GM21529 (cell line): ENCODE measurements at regions not wholly inside any gene's neighbourhood (a gene's known extent, or its start where the extent isn't known, plus 50 kb on each side); places are given as distances from the start of the nearest gene placed in this dataset.

Experiments
- ATAC-seq: cut with Tn5 transposase; IDR thresholded peaks from one replicate; pipeline ENCODE4 v1.9.1; 2021; ENCODE audit not compliant: unreplicated experiment

DNA sequence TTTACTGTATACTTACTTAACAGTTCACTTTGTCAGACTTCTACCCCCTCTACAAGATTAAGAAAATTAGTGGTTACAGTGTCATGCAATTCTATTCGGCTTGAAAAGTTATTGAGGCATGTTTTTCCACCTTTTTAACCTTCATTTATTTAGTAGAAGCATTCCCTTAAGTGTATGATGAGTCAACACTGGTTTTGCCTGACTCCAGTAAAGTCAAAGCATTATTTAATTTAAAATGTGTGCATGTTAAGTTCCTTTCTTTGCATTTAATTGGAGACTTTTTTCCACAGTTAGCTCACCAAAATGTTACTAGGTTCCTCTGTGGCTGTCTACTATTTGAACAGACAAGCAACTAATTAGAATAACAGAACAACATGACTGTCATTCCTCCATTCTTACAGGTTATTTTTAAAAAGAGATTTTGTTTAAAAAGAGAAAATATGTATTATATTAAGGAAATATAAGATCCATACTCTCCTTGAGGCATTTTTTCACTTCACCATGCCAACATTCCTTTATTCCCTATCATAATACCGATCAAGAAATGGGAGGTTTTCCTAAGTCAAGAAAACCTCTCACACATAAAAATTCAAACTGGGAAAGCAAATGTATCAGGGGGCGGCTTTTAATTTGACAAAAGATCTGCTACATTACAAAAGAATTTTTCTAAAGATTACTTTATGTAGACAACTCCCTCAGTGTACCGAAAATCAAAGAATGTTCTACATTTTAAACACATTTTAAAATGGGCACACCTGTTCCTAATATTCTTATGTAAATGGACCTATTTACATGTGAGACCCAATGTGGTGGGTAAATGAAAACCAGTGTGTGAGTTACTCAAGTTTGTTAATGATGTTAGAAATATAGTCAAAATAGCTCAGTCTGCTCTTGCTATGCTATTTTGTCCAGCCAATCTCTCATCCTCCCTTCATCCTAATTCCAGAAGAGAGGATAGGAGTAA is 361.2 kb downstream of the UTRN start:
- ATAC-seq: no peak

DNA sequence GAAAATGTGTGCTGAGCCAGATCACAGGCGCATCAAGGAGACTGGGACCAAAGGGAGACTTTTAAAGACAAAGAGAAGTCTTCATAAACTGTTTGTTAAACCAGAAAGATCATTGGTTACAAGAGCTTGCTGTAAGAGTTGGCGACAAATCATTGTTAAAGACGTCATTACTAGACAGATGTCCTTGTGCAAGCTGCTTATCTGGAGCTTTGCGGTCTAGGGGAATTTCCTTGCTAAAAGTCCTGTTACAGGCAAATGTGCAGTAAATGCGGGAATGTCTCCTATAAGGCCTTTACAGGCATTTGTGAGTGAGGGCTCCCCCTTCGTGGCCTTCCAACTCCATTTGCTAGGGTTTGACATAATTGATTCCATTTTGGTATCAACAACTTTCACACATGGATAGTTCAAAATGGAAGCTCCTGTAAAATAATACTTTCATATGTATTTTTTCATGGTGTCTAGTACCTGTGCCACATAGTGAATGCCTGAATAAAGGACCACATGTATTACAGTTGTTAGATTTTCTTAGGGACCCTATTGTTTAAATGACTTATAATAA is 362.4 kb downstream of the UTRN start:
- no peak for ATAC-seq

DNA sequence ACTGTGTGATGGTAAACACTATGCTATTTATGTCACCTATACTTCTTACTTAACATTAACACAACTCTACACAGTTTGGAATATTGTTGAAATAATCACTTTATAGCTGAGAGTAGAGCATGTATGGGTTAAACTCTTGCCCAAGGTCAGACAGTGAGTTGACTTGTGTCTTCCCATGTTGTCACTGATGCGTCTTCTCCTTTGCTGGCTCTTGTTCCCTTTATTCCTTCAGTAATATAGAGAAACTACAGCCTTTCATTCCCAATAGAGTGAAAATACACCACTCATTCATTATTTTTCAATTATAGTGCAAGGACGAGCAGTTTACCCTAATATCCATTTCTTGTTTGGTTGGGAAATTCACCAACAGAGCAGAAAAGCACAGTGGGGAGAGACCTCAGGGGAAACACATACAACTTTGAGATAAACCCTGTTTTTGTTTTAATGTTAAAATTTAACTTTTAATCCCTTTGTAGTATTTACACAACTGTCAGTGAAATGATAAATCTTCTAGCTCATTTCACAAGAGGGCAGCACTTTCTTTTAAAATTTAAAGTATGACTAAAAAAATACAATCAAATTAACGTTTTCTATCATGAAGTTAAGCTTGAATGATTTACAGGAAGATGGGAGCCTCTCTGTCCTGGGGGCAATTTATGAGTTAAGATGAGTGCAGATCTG is 363.0 kb downstream of the UTRN start:
- ATAC-seq: no peak

DNA sequence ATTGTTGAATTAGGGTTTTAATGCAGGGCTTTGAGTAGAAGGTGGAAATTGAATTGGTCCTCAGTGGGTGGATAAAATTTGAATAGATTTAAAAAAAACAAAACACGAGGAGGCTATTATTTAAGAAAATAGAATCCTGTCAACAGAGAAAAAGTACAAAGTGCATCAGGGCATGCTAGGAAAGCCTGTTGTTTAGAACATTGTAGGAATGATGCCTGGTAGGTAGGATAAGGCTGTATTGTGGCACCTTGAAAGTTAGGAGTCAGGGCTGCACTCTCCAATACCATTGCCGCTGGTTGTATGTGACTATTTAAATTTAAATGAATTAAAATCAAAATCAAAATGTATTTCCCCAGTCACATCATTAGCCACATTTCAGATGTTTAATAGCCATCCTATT is 363.9 kb downstream of the UTRN start:
- ATAC-seq: no peak

DNA sequence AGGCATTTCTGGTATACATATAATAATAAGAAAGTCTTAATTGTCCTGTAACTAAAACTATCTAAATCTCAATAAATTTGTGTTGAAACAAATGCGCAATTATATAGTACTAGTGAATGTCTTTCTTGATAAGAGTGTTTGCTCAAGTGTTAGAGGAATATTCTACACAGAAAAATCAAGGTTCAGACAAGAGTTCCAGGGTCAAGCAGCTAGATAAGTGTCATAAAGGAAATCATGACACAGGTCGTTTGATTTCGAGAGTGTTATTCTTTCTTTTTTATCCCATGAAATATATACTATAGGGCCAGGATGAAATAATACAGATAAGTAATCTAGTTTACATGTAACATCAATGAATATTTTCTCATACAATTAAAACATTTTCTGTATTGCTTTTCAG is 366.1 kb downstream of the UTRN start:
- no peak for ATAC-seq

DNA sequence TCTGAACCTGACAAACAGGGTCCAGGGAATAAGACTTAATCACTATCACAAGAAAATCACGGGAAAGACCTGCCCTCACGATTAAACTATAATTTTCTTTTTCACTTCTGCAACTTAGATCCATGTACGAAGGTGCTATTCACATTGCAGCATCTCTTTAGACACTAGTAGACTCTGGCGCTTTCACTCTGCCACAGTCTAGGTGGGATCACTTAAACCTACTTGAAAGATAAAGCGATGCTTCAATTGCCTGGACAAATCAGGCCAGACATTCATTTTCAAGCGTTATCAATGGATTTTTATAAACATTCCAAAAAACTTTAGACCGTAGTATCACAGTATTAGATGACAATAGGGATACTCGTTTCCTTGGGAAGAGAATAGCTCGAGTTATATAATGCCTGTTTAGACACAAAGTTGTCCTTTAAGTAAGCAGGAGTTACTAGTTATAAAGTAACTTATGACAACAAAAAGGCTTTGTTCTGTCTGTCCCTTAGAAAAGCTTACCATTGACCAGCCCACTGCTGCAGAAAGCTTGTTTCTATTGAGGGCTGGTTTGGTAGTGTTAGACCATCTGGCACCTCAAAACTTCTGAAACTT is 367.3 kb downstream of the UTRN start:
- no peak for ATAC-seq

DNA sequence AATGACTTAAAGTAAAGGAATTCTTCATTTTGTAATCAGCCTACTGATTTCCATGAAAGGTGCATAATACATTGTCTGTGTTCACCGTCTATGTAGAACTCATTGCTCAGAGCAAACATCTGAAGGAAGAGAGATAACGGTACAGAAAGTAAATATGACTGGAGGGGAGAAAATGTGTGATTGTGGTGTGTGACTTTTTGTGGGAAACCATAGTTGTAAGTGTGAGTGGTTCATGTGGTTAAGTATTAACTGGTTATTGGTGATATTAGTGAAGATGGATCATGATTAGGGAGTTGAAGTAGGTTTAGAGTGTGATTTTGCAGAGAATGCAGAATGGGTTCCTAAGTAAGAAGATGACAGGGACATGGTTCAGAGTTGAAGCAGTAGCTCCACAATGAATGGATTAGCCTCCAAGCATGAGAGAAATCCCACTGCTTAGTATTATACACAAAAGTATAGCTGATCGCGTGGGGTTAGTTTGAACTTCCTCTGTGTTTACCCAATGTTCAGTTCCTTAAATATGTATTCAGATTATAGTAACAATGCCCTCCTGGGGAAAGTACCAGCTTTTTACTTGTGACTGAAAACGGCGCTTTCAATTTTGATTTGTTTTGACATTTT is 368.9 kb downstream of the UTRN start:
- peak; percentile 96 for ATAC-seq

DNA sequence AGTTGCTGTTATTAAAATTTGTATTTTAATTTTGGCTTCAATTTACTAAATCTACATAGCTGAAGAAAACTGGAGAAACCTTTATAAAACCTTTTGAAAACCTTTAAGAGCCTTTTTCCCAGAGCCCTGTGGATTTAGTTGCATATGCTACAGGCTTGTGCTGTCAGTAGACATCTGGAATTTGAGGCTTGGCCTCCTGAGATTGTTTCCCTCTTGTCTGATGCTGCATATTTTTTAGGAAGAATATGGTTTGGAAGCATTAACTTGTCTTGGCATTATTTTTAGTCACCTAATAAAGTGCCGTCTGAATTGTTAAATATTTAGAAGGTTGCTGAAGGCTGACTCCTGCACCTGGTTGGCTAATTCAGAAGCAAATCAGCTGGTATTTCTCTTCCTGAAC is 369.4 kb downstream of the UTRN start:
- peak; percentile 12 for ATAC-seq

DNA sequence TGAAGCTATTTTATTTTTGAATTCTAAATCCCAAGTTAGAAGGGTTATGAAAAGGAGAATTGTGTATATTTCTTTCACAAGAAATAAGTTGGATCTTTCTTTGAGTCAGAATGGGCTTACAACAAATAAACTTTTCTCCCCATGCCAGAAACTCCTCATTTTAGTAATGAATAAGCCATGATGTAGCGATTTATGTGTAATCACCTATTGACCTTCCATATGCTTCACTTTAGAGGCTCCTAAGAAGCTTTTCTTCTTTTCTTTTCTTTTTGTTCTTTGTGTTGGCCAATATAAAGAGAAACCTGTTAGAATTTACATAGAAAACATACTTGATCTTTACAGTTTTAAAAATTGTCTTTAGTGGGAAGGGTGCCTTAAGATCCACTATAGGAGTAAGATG is 370.2 kb downstream of the UTRN start:
- ATAC-seq: no peak

DNA sequence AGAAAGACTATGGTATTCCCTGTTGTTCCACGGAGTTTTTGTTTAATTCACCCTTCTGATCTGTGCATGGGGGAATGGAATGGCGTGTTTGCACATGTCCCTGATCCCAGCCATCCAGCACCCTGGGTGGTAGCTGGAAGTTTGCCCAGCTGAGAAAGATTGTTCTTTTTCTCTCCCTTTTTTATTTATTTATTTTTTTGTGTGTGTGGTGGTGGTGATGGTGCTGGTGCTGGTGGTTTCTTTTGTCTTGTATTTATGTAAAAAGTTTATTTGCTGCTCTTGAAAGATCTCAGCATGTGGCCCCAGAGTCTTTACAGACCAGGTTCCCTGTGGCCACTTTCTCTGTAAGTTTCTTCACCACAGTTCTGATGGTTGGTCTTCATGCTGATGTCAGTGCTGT is 372.6 kb downstream of the UTRN start:
- ATAC-seq: no peak

DNA sequence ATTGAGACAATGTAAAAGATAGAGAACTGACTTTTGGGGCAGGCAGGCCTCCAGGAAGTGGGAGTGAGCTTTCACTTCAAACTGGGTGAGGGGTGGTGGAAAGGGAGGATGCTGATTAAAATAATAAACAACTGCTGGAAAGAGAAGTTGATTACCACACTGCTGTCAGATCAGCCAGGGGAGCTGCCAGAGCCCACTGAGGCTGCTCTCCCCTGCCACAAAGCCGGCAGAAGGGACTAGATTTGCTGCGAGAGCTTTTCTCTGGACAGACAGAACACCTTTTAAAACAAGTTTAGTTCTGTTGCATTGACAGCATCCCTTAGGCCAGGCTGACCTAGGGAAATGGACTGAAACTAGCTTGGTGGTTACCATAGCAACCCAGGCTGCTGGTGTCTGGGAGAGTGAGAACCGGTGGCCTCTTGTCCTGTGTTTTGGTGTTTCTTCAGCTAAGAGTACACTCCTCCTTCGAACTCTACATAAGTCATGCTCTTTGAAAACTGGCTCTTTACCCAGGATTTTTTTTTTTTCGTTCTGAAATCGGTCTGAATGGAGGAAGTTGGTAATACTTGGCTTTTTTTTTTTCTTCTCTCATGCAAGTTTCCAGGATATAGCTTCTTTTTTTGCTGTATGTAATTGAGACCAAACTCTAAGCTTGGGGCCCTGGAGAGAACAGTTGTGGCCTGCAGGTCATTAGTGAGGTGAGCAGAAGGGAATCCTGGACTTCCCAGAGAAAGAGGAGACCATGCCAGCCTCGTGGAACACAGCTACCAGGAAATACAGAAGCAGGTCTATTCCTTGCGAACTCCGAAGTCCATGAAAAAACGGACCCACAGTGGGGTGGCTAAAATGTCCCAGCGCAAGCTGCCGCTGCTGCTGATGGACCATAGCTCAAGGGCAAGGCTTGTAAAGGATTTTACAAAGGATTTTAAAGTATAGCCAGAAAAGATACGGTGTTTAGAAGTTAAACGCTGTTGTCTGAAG is 374.4 kb downstream of the UTRN start:
- peak; percentile 43 for ATAC-seq

DNA sequence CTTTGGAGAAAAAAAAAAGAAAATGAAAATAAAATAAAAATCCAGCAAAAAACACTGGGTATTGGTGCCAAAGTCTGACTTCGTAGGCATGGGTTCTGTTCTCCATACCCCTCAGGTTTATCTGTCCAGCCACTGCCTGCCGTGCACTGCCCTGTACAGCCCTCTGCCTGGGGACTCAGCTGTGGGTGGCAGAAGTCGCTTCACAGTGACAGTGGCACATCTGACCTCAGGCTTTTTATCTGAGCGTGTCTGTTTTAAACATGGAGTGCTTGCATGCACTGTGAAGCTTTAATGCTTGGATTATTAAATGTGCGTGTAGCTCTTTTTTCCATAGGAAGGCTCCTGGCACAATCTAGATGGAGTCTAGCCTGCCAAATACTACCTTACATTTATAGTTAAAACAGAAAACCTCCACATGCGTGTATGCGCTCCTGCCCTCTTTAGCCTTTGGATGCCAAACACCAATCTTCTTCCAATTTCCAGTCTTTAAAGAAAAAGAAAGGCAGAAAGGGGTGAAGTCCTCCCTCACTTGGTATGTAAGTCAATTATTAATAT is 375.5 kb downstream of the UTRN start:
- ATAC-seq: no peak

DNA sequence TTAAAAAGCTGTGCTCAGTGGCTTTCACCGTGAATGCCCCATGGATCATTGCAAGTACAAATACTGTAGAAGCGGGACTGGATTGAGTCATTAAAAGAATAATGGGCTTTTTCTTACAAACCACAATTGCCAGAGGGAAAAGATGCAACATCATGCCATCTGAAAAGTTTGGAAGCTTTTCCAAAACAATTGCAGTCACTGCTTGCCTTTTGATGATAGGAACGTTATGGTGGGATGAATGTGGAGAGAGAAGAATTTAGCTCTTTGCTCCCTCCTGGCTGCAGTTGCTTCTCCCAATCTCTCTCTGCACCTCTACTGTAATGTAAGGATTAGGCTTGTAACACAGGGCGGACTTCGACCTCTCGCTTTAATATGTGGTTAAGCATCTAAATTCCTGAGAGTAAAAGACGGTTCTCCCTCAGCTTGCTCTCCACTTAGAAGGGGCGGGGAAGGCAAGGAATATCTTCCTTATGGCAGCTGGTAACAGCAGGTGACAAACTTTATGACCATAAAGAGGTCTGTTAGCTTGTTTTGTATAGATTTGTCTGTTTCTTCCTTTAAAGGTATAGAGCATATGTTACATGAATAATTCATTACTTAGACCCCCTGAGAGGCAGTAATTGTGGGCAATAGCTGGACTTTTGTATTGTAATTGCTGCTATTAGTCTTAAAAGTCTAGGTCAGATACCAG is 376.1 kb downstream of the UTRN start:
- ATAC-seq: no peak

DNA sequence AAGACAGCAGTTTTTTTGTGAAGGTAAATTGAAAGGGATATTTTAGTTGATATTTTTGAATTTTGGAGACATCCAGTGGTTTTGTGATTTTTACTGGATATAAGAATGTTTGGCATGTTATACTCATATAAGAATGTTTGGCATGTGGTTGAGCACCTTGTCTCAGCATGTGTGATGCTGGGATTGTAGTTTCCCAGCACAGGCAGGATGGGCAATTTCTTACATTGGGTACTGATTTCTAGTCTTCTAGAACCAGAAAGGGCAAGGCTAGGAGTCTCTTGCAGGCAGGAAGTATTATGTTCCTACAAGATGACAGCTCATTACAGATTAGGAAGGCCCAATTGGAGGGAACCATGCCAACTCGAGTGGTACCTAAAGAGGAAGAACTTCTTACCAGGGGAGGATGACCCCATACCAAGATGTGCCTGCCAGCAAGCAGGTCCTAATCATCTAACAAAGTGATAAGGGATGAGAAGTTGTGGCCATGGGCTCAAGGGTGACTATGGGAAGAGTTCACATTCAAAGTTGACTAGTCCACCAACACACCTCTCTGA is 377.8 kb downstream of the UTRN start:
- no peak for ATAC-seq

DNA sequence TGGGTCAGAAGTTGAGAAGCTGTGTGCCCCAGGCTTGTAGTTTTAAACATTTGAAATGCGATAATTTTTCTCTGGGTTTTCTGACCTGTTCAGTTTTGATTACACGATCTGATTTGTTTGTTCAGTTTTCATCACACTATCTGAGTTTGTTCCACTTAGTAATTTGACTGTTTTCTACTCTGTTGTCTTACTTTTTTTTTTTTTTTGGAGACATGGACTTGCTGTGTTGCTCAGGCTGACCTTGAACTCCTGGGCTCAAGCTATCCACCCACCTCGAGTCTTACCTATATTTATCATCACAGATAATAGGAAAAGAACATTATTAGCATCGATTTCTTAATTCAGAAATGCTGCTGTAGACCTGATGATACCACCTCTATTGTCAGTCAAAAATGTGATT is 379.1 kb downstream of the UTRN start:
- no peak for ATAC-seq

DNA sequence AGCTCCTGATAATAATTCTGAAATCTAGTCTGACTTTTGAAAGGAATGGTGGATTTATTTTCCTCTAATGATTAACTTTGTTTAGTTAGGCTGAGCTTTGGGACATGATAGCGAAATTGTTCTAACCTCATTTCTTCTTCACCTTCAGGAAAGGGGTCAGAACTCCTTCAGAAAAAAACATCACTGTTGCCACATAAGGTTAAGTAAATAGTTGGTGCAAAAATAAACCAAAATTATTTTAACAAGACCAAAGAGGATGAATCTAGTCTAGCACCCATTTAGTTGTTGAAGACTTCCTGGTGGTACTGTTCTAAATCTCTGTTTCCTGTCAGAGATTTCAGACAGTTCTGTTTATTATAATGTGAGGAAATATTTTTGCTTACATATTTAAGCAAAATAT is 379.8 kb downstream of the UTRN start:
- no peak for ATAC-seq

DNA sequence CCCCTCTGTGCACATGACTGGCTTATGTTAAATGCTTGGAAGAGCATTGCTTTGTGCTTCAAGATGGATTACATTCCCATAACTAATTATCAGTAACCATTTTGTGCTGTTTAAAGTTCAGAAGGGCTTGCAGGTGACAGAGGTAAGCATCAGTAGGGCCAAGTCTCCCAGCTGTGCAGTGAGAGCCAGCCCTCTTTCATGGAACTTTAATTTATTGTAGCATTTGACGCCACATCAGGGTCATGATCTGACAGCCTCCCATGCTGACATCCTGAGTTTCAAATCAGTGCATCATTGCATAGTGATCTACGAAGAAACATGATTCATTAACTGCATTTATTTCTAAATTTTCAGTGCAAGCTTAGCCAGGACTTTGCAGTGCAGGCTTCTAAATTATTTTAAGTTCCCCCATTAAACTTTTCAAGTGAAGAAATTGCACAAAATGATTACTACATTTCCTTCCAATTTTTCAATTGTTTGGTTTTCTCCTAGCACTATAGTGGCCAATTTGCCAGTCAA is 380.9 kb downstream of the UTRN start:
- no peak for ATAC-seq

DNA sequence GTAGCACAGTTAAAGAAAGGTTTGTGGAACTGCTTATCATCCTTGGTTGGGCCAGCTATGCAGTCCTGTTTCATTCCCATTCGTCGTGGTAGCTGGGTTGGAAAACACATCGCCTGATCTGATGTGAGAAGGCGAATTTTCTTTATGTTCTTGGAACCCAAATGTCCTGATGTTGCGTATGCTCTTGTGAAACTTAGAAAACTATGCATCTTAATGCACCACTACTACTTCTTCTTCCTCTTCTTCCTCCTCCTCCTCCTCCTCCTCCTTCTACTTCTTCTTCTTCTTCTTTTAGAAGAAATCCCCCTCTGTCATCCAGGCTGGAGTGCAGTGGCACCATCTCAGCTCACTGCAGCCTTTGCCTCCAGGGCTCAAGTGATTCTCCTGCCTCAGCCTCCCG is 381.6 kb downstream of the UTRN start:
- ATAC-seq: no peak
